Pulmonary artery endothelial cell (primary cell): ENCODE measurements at regions not wholly inside any gene's neighbourhood (a gene's known extent, or its start where the extent isn't known, plus 50 kb on each side); places are given as distances from the start of the nearest gene placed in this dataset.
"Not testable (repeated sequence)": the region's sequence is repeated elsewhere in the genome, so short reads cannot be mapped to it uniquely, and the experiment has no call there.

Experiments
- DNase-seq: peaks from one replicate; pipeline ENCODE4 v3.0.0-alpha.2; 2011; ENCODE audit warnings: low read depth, low spot score

DNA sequence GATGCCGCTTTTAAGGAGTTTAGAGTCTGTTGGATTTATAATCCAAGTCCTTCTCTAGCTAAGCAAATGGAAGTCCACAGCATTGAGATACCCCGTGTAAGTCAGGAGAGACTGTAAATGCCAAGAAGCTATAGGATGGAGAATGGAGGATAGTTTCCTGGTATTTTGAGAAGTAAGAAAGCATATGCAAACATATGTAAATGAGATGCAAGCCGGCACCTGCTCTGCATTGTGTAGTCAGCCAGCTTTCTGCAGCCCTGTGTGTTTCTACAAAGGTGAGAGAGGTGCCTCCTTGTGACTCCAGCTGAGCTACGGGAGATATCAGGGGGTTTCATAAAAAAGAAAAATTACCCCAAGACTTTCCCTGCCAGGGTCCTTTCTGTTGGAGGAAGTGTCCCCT is 176.3 kb downstream of the RPS24 start:
- no peak for DNase-seq

DNA sequence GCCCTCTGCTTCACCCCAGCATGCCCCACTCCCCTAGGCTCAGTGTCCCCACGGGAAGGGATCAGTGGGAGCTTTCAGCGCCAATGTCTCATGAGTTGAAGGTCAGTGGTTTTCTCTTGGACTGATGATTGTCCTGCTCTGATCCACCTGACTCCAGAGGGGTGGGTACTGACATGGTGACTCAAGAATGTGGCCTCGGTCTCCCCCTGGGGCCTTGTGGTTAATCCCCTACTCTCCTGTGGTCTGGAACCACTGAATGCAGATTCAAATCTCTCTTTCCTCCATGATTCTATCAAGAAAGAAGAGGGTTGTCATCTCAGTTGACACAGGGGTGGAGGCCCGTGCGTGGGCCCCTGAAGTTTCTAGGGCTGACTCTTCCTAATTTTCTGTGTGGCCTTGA is 176.9 kb downstream of the RPS24 start:
- DNase-seq = no peak

DNA sequence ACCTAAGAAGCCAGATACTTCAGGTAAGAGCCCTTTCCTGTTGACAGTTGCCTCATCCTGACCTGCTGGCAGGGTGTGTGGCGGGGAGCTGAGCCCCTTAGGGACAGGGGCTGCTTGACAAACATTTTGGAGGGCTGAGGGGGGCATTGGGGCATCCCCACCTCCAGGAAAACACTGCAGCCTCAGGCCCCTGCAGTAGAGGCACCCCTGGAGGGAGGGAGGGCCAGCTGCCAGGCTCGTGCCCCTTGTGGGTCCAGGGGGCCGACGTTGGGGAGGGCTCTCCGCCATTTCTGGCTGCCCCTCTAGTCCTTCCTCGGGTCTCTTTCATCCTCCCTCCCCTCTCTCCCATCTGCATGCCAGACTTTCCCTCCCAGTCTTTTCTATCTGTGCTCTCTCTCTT is 177.3 kb downstream of the RPS24 start:
- no peak for DNase-seq

DNA sequence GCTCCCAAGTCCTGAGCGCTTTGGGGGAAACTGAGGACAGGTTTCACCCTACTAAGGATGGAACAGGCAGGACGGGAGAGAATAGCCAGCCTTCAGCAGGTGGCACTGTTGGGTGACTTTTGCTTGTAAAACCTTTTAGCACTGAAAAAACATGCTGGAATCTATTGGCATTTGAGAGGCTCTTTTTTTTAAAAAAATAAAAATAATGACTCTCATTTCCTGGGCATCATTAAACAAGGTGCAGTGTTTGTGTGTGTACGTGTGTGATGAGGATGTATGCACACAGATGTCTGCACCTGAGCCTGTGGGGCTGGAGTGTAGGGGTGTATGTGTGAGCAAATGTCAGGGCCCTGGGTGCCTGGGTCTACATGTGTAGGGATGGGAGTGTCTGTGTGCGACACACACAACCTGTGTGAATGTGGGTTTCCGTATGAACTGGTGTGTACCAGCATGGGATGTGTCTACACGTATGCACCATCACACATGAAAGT is 177.9 kb downstream of the RPS24 start:
- no peak for DNase-seq

DNA sequence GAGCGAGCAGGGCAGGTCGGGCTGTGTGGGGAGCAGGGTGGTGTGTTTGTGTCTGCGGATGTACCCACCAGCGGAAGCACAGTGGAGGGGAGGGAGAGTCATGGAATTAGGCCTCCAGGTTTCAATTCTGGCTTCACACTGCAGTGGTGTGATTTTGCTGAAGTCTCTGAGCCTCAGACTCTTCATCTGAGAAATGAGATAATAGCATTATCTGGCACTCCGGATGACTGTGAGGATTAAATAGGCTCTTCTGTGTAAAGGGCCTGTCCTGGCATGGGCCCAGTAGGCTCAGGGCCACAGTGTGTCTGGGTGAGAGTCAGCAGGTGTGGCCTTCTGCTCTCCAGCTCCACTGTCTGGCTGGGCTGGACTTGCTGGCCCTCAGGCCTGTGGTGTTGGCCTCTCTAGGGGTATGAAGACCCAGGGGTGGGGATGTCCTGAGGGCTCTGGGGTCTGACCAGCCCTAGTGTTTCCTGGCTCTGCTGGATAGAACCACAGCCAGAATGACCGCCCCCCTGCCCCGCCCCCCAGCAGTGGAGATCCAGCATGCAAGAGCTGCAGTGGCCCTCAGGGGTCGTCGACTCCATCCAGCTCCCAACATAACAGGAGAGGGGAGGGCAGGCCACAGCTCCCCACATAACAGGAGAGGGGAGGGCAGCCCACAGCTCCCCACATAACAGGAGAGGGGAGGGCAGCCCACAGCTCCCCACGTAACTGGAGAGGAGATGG is 178.6 kb downstream of the RPS24 start:
- no peak for DNase-seq

DNA sequence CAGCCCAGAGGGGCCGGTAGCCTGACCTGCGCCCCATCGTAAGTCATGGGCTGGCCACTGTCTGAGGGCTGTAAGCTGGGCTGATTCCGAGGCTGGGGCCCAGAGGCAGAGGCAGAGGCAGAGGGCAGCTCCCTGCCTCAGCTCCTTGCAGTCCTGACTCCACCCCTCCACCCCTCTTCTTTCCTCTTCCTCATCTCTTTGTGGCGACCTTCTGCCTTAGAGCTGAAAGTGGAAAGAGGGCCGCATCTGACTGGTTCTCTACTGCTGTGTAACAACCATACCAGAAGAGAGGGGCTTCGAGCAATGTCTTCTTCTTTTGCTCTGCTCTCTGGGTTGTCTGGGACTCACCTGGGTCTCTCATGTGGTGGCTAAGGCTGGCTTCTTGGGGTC is 179.1 kb downstream of the RPS24 start:
- DNase-seq = no peak

DNA sequence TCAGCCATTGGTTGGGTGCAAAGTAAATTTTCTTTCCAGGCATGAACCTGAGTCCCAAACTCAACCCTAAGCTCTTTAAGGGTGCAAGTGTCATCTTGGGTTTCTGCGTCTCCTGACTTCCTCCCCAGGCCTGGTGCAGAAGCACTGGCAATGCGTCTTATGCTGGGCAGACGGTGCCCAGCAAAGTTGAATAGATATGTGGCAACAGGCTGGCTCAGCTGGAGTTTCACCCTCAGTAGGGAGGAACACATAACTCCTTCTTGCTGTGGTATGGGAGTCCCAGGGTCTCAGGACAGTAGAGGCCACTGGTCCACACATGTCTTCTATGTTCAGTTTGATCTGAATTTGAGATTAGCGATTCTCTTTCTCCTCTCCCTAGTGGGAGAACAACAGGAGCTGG is 181.3 kb downstream of the RPS24 start:
- no peak for DNase-seq

DNA sequence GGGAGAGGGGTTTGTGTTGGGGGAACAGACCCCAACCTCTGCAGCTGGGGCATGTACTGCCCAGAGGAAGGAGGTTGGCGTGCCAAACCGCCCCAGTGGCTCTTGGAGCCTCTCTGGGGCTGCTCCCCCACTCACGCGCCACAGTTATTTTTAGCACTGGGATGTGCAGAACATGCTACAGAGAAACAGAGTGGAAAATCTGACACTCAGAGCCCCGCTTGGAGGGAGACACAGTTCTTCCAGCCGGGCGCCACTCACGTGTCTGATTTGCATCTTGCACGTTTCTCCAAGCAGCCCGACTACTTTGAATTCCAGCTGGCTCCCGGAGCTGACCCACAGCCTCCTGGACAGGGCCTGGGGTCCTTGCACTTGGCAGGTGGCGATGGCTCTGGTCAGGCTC is 182.0 kb downstream of the RPS24 start:
- no peak for DNase-seq

DNA sequence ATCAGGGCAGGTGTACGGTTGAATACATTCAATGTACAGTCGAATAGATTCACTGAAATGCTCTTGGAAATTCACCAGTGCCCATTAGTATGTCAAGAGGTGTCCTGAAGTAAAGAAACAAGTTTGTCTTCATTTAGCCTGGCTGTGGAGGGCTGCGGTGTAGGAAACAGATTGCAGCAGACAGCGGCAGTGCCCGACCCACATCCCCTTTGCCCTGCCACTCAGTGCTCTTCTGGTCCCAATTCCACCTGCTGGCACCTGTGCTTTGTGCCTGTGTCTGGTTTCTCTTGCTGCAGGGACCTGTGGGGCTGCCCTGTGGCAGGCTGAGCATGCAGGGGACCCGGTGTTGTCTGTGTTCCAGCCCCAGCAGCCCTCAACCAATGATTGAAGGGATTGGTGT is 183.7 kb downstream of the RPS24 start:
- no peak for DNase-seq

DNA sequence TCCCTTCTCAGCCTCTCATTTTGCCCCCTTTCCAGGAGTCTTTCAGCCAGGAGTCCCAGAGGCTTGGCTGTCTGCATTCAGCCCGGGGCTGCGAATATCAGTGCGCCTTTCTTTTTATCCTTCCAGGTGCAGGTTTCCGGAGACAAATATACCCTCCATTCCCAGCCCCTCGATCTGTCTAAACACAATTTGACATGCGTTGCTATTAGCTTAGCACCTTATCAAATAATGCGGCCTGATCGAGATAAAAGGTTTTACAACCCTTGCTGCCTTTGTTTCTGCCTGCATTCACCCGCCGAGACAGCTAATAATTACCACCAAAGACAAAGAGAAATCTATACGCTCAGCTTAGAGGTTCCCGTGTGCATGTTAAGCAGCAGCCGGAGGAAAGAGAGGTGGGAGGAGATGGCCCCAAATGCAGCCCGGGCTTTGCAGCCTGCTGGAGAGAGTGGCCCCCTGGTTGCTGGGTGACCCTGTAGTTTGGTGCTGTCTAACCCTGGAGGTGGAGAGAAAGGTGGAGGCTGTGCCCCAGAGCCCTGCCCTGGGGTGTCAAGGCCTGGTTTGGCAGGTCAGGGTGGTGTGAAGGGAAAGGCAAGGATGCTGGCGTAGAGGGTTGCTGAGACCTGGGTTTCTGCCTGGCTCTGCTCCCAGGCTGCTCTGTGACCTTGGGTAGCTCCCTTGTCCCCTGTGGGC is 185.3 kb downstream of the RPS24 start:
- DNase-seq = no peak

DNA sequence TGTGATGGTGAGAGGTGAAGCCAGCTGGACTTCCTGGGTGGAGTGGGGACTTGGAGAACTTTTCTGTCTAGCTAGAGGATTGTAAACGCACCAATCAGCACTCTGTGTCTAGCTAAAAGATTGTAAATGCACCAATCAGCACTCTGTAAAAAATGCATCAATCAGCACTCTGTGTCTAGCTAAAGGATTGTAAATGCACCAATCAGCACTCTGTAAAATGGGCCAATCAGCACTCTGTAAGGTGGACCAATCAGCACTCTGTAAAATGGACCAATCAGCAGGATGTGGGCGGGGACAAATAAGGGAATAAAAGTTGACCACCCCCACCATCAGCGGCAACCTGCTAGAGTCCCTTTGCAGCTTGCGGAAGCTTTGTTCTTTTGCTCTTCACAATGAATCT is 185.9 kb downstream of the RPS24 start:
- not testable (repeated sequence) for DNase-seq

DNA sequence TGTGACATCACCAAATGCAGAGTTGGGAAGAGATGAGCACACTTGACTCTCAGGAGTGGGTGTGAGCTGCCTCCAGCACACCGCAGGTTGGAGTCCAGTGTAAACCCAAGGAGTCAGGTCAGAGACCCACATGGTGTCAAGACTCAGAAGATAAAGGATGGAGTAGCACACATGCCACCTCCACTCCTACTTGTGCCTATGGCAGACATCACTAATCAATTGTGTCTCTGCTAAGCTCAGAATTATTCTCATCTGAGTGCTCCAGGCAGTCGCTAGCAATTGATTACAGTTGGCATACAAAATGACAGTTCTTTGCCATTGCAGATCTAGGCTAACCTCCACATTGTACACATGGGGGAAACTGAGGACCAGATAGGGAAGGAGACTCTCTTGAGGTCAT is 187.1 kb downstream of the RPS24 start:
- DNase-seq = no peak

DNA sequence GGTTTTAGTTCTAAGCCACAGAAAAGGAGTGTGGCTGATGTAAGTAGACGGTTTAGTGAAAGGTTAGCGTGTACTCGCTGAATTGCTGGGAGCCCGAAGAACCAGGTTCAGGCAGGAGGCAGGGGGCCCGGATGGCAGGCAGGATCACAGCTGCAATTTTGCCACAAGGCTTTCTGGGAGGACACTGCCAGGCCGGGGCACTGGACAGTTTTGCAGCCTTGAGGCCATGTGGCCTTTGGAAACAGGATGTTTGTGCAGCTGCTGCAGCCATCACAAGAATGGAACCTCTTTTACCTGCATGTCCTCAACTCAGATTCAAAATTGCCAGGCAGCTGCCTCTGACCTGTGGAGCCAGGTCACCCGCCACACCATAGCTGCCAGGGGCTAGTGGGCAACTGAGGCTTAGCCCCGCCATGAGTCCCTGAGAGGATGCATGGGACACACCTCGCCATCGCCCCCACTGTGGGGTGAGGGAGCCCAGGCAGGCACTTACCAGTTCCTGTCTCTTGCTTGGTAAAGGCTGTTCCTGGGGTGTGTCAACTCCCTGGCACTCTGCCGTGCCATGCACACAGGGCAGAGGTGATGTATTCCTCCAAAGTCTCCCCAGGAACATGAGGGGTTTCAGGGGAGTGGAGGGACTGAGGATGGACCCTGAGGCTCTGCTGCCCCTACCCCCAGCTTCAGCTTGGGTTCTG is 188.6 kb downstream of the RPS24 start:
- DNase-seq = no peak

DNA sequence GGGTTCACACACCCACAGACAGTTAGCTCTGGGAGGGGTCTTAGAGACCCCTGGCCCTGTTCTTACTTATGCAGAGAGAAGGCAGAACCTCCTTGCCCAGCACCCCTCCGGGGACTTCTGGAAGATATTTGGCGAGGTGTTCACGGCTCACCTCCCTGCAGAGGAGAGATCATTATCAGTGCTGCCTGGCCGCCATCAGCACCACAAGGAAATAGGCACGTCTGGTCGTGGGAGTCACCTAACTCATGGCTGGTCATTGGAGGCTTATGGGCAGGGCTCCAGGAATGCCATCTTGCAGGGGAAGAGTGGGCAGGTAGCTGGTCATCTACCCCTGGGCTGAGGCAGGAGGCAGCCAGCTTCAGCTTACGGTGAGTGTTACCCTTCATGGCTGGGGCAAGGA is 189.4 kb downstream of the RPS24 start:
- no peak for DNase-seq

DNA sequence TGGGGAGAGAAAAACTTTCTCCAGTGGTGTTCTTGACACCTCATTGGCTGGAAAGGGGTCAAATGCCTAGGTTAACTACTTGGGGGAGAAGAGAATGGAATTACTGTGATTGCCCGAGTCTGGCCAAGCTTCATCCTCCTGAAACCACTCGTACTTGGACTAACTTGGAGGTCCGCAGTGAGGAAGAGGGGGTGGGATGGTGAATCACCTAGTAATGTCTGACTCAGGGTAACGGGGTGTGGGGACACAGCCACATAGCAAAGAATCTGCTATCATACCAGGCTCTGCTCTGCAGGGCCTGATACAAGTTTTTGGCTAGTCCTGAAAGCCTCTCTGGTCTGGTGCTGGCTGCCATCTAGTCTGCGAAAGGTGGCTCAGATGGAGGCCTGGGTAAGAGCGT is 190.9 kb downstream of the RPS24 start:
- no peak for DNase-seq

DNA sequence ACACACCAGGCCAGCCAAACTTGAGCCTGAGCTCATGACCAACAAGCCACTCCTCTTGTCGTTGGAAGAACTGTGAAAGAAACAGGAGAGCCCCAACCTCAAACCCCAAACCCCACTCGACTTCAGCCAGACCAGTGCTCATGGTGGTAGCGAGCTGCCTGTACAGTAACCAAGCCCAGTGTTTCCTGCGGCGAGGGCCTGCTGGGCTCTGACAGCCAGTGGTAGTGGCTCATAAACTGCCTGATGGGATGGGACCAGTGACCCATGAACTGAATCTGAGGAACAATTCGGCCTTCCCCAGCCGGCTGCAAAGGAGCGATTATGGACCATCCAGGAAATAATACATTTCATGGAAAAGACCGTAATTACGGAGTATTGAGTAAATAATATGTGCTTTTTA is 191.9 kb downstream of the RPS24 start:
- DNase-seq = no peak

DNA sequence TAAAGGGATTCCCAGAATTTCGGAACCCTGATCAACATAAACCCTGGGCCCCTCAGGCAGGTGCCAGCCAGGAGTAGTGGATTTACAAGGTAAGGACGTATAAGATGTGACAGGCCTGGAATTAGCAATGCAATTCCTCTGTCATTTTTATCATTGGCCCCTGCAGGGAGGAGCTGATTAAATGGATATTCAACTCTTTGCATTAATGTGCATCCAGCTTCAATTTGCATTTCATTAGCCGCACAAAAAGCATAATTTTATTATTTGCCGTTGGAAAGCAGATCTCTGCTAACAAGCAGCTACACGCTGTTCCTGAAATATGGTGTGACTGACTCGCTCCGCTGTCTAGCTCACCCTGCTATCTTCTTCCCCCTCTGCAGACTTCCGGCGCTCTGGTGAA is 195.8 kb downstream of the RPS24 start:
- DNase-seq = no peak

DNA sequence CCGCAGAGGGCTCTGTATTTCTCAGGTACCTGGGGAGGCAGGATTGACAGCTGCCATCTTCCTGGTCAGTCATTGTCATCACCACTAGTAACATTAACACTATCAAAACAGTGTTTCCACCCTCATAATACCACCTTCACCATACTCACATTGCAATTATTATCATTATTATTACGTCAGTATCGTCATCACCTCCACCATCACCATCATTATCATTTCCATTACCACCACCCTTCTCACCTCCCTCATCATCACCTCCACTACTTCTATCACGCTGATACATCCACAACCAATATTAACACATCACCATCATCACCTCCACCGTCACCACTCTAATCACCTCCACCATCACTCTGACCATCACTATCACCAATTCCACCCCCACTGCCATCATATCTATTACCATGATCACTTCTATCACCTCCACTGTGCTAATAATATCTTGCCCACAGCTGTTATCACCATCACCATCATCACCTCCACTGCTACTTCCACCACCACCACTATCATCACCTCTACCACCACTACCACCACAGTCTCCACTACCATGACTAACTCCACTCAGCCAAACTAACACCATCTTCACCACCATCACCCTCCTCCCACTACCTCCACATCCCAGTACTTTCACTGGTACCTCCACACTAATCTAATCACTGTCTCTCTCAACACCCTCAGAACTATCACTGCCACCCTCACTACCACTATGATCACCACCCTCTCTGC is 196.4 kb downstream of the RPS24 start:
- no peak for DNase-seq

DNA sequence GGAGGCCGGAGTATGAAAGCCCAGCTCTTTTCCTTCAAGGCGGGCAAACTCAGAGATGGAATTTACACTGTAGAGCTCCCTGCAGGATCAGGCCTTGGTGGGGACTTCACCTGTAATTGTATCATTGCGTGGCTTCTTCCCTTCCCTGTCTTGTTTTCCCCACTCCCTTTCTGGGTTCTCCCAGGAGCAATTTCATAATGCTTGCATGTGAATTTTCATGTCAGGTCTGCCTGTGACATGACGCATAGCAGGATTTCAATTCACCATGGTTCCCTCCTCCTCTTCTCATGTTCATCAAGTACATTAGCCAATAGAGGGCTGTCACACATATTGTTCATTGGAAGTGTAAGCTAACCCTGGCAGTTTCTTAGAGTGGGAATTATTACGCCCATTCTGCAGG is 197.7 kb downstream of the RPS24 start:
- DNase-seq = no peak

DNA sequence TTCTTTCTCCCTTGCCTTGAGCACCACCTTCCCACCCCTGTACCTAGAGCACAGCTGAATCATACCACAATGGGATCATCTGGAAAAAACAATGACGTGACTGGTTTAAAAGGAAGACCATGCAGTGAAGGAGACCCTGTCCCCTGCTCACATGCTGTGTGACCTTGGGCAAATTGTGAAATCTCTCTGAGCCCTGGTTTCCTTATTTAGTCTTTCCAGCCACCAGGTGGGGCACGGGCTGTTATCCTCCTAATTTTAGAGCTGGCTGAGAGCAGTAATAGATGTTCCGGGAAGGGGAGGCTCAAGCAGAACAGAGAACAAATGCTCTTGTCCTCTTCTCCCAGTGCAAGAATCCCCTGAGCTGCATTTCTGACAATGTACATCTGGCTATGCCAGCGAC is 198.3 kb downstream of the RPS24 start:
- no peak for DNase-seq

DNA sequence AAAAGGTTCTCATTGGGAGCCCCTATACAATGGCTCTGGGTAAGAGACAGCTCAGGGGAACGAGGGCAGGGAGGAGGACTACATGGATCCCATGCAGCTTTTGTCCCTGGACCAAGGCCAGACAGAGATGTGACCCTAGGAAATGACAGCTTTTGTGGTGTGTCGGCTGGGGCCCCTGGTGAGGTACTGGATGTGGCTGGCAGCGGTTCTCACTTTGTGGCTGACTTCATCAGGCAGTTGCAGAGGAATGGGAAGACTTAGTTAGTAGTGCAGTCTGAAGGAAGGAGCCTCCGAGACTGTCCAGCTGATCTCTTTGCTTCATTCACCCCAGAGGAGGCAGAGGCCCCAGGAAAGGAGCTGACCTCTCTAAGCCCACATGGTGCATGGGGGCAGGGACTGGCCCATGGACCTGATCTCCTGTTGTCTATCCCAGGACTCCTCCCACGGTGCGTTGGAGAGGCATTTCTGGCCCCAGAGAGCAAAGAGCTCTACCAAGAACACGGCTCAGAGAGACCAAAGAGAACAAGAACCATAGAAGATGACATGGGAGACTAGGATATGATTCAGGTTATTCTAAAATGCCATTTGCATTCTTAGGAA is 202.9 kb downstream of the RPS24 start:
- no peak for DNase-seq

DNA sequence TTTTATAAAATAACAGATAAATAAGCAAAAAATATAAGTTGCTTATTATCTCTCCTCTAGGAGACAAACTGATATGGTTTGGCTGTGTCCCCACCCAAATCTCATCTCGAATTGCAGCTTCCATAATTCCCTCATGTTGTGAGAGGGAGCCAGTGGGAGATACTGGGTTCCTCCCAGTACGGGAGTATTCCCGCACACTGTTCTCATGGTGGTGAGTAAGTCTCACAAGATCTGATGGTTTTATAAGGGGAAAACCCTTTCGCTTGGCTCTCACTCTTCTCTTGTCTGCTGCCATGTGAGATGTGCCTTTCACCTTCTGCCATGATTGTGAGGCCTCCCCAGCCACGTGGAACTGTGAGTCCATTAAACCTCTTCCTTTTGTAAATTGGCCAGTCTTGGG is 204.3 kb downstream of the RPS24 start:
- DNase-seq = not testable (repeated sequence)
